HG02571 (cell line): ENCODE measurements at regions not wholly inside any gene's neighbourhood (a gene's known extent, or its start where the extent isn't known, plus 50 kb on each side); places are given as distances from the start of the nearest gene placed in this dataset.
A peak's percentile ranks its signal among the peaks of the same experiment; 100 is the strongest.

Experiments used
- ATAC-seq: cut with Tn5 transposase; IDR thresholded peaks from one replicate; pipeline ENCODE4 v1.9.1; 2021; ENCODE audit warnings: mild to moderate bottlenecking, moderate library complexity; ENCODE audit not compliant: unreplicated experiment

- peak; percentile 68 for ATAC-seq
Observed at GRCh38 chr3:117486719-117487716, 777.4 kb downstream of the TUSC7 start.

- ATAC-seq = no peak
Observed at GRCh38 chr3:117488983-117489382, 779.4 kb downstream of the TUSC7 start.

- ATAC-seq = no peak
Observed at GRCh38 chr3:117489663-117490079, 780.1 kb downstream of the TUSC7 start.

- no peak for ATAC-seq
Observed at GRCh38 chr3:117490716-117491115, 781.1 kb downstream of the TUSC7 start.

GRCh38 chr3:117495620-117496019 is 786.0 kb downstream of the TUSC7 start:
- no peak for ATAC-seq

GRCh38 chr3:117499189-117499870 is 789.8 kb downstream of the TUSC7 start:
- ATAC-seq = no peak

- no peak for ATAC-seq
Observed at GRCh38 chr3:117507958-117508357, 798.4 kb downstream of the TUSC7 start.

GRCh38 chr3:117509858-117510257 is 800.3 kb downstream of the TUSC7 start:
- ATAC-seq = no peak

- no peak for ATAC-seq
Observed at GRCh38 chr3:117510396-117510795, 800.8 kb downstream of the TUSC7 start.

GRCh38 chr3:117512975-117513374 is 803.4 kb downstream of the TUSC7 start:
- ATAC-seq = no peak

GRCh38 chr3:117515309-117515708 is 805.7 kb downstream of the TUSC7 start:
- no peak for ATAC-seq

GRCh38 chr3:117518364-117518763 is 808.8 kb downstream of the TUSC7 start:
- no peak for ATAC-seq

GRCh38 chr3:117519776-117520175 is 810.2 kb downstream of the TUSC7 start:
- ATAC-seq = no peak

GRCh38 chr3:117520582-117520981 is 811.0 kb downstream of the TUSC7 start:
- no peak for ATAC-seq

GRCh38 chr3:117523418-117523817 is 813.8 kb downstream of the TUSC7 start:
- no peak for ATAC-seq

- ATAC-seq = no peak
Observed at GRCh38 chr3:117524890-117525289, 815.3 kb downstream of the TUSC7 start.

- ATAC-seq = no peak
Observed at GRCh38 chr3:117526470-117527079, 817.0 kb downstream of the TUSC7 start.

GRCh38 chr3:117527346-117527745 is 817.8 kb downstream of the TUSC7 start:
- ATAC-seq = no peak

GRCh38 chr3:117528688-117529087 is 819.1 kb downstream of the TUSC7 start:
- no peak for ATAC-seq

- ATAC-seq = no peak
Observed at GRCh38 chr3:117531078-117531767, 821.6 kb downstream of the TUSC7 start.

- ATAC-seq = no peak
Observed at GRCh38 chr3:117532268-117532667, 822.7 kb downstream of the TUSC7 start.
